Ishikawa (cell line): ENCODE measurements at regions not wholly inside any gene's neighbourhood (a gene's known extent, or its start where the extent isn't known, plus 50 kb on each side); places are given as distances from the start of the nearest gene placed in this dataset.

Source experiments
- CEBPB ChIP-seq: IDR thresholded peaks from 2 replicates; pipeline ENCODE4 v1.6.1; 2012
- CREB1 ChIP-seq: IDR thresholded peaks from 2 replicates; pipeline ENCODE4 v1.6.1; 2012; ENCODE audit warnings: low read depth
- EGR1 ChIP-seq: IDR thresholded peaks from 2 replicates; pipeline ENCODE4 v1.6.1; 2012
- EP300 ChIP-seq: IDR thresholded peaks from 2 replicates; pipeline ENCODE4 v1.6.1; 2012; ENCODE audit warnings: borderline replicate concordance
- FOXM1 ChIP-seq: IDR thresholded peaks from 2 replicates; pipeline ENCODE4 v1.6.1; 2012; ENCODE audit warnings: low read depth, borderline replicate concordance
- NFIC ChIP-seq: IDR thresholded peaks from 2 replicates; pipeline ENCODE4 v1.6.1; 2012
- RAD21 ChIP-seq: IDR thresholded peaks from 2 replicates; pipeline ENCODE4 v1.6.1; 2012; ENCODE audit warnings: low read depth
- TAF1 ChIP-seq: IDR thresholded peaks from 2 replicates; pipeline ENCODE4 v1.6.1; 2012; ENCODE audit warnings: low read depth, mild to moderate bottlenecking
- TCF12 ChIP-seq: IDR thresholded peaks from 2 replicates; pipeline ENCODE4 v1.6.1; 2012; ENCODE audit warnings: low read depth
- TEAD4 ChIP-seq: IDR thresholded peaks from 2 replicates; pipeline ENCODE4 v1.6.1; 2012
- YY1 ChIP-seq: IDR thresholded peaks from 2 replicates; pipeline ENCODE4 v1.6.1; 2012; ENCODE audit warnings: low read depth
- ZBTB7A ChIP-seq: IDR thresholded peaks from 2 replicates; pipeline ENCODE4 v1.6.1; 2012; ENCODE audit warnings: low read depth
- TF ChIP-seq, protein P1 (sequence below): IDR thresholded peaks from 2 replicates; pipeline ENCODE4 v1.6.1; 2012
- TF ChIP-seq, protein P2 (sequence below): IDR thresholded peaks from 2 replicates; pipeline ENCODE4 v1.6.1; 2012; ENCODE audit warnings: low read depth, mild to moderate bottlenecking
- TF ChIP-seq, protein P3 (sequence below): IDR thresholded peaks from 2 replicates; pipeline ENCODE4 v1.6.1; 2012

DNA sequence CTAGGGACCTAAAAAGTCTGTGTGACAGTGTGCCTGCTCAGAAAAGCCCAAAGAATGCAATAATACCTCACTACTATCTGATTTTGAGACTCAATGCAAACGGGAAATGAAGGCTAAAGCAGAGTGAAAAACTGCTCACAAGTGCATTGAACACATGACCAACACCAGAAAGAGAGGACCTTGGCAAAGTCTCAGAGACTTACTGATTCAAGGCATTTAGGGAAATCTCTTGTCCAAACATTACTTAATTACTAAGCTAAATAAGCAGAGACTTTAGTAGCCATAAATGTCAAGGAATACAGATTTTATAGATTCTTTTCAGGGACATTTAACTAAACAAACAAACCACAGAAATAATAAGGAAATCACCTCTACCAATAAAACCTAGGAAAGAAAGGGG is 916.0 kb downstream of the FSTL5 start:
- TF ChIP-seq, protein P1, sequence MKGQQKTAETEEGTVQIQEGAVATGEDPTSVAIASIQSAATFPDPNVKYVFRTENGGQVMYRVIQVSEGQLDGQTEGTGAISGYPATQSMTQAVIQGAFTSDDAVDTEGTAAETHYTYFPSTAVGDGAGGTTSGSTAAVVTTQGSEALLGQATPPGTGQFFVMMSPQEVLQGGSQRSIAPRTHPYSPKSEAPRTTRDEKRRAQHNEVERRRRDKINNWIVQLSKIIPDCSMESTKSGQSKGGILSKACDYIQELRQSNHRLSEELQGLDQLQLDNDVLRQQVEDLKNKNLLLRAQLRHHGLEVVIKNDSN = no peak
- TF ChIP-seq TAF1 (no peak), ZBTB7A (no peak), CEBPB (no peak), EP300 (no peak), EGR1 (no peak), CREB1 (no peak), NFIC (no peak), YY1 (no peak), FOXM1 (no peak), RAD21 (no peak), TEAD4 (no peak), TCF12 (no peak)
- TF ChIP-seq, protein P2, sequence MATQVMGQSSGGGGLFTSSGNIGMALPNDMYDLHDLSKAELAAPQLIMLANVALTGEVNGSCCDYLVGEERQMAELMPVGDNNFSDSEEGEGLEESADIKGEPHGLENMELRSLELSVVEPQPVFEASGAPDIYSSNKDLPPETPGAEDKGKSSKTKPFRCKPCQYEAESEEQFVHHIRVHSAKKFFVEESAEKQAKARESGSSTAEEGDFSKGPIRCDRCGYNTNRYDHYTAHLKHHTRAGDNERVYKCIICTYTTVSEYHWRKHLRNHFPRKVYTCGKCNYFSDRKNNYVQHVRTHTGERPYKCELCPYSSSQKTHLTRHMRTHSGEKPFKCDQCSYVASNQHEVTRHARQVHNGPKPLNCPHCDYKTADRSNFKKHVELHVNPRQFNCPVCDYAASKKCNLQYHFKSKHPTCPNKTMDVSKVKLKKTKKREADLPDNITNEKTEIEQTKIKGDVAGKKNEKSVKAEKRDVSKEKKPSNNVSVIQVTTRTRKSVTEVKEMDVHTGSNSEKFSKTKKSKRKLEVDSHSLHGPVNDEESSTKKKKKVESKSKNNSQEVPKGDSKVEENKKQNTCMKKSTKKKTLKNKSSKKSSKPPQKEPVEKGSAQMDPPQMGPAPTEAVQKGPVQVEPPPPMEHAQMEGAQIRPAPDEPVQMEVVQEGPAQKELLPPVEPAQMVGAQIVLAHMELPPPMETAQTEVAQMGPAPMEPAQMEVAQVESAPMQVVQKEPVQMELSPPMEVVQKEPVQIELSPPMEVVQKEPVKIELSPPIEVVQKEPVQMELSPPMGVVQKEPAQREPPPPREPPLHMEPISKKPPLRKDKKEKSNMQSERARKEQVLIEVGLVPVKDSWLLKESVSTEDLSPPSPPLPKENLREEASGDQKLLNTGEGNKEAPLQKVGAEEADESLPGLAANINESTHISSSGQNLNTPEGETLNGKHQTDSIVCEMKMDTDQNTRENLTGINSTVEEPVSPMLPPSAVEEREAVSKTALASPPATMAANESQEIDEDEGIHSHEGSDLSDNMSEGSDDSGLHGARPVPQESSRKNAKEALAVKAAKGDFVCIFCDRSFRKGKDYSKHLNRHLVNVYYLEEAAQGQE = no peak
- TF ChIP-seq, protein P3, sequence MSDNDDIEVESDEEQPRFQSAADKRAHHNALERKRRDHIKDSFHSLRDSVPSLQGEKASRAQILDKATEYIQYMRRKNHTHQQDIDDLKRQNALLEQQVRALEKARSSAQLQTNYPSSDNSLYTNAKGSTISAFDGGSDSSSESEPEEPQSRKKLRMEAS = no peak

DNA sequence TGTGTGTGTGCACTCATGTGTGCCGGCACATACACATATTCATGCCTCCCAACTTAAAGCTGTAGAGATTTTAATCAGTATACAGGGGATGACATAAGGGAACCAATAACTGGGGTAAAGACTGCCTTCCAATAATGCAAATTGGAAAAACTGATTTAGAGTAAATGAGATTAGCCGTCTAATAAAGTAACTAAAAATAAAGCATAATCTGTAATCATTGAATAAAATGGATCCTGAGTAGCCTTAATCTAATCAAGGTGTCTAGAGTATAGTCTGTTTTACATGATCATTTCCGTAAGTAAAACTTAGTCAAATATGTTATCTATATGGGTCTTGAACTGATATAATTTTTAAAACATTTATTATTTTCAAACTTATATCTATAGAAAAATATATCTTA is 925.8 kb downstream of the FSTL5 start:
- TF ChIP-seq TEAD4 = no peak
- TF ChIP-seq, protein P2 = no peak
- no peak for TF ChIP-seq EP300
- TF ChIP-seq TCF12 = no peak
- TF ChIP-seq, protein P3 = no peak
- no peak for TF ChIP-seq TAF1
- no peak for TF ChIP-seq NFIC
- TF ChIP-seq, protein P1 = no peak
- no peak for TF ChIP-seq CEBPB
- no peak for TF ChIP-seq YY1
- TF ChIP-seq FOXM1 = no peak
- TF ChIP-seq CREB1 = no peak
- TF ChIP-seq ZBTB7A = no peak
- no peak for TF ChIP-seq RAD21
- TF ChIP-seq EGR1 = no peak

DNA sequence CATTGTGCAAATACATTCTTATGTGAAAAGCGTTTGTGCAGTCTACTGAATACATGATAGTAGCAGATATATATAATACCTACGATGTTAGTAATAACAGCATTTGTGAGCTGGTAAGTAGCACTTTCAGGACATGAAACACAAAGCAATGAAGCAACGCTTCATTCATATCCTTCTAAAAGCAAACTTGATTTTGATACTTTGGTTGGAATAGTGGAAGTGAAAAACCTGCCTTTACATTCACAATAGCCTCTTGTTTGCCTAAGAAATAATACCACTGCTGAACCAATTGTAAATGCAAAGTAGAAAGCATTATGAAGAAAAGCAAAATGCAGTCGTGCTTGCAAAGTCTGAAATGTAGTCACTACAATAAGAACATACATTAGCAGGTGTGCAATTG is 926.3 kb downstream of the FSTL5 start:
- TF ChIP-seq, protein P2 = no peak
- TF ChIP-seq TEAD4 = no peak
- no peak for TF ChIP-seq TAF1
- no peak for TF ChIP-seq FOXM1
- TF ChIP-seq, protein P3 = no peak
- no peak for TF ChIP-seq EGR1
- TF ChIP-seq CEBPB = no peak

DNA sequence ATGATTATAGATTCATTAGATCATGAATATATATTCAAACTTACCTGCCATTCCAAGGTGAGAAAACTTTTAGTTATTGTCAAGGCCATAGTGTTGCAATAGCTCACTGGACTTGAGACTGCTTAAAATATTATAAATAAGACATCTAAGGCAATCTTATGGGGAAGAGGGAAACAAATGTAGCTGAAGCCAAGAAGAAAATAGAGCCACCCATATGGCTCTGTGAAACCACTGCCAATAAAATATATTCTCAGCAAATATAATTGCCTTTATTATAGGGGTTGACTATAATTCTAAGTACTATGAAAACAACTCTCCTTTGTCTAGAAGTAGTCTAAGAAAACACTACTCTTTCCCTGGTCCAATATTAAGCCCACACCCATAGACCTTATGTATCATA is 938.5 kb downstream of the FSTL5 start:
- TF ChIP-seq CREB1 (no peak), FOXM1 (no peak), TEAD4 (no peak), EP300 (no peak), TAF1 (no peak), NFIC (no peak), CEBPB (no peak), TCF12 (no peak), YY1 (no peak), ZBTB7A (no peak), RAD21 (no peak), EGR1 (no peak)
- TF ChIP-seq, protein P2 = no peak
- TF ChIP-seq, protein P1 = no peak
- TF ChIP-seq, protein P3 = no peak
